ENCODE measurements at regions not wholly inside any gene's neighbourhood (a gene's known extent, or its start where the extent isn't known, plus 50 kb on each side); places are given as distances from the start of the nearest gene placed in this dataset.

- H3K27ac ChIP-seq: no peak overlapping the region
- H3K9me3 ChIP-seq: no peaks in the 10 kb centered on the region
- no peaks in the 10 kb centered on the region for H3K36me3 ChIP-seq
- TF ChIP-seq CTCF (IDR thresholded peaks at IDR 0.05): no peak
- H3K4me1 ChIP-seq: no peaks in the 10 kb centered on the region
- H3K27me3 ChIP-seq: no peaks in the 10 kb centered on the region
- DNase-seq (ENCODE audit: low spot score): no peak
- H3K4me3 ChIP-seq: no peak overlapping the region
Measured at GRCh38 chr12:98228683-98229539, 286.5 kb upstream of the TMPO start.

GRCh38 chr12:98229540-98229924 is 285.9 kb upstream of the TMPO start:
- no peak overlapping the region for H3K27ac ChIP-seq
- no peaks in the 10 kb centered on the region for H3K36me3 ChIP-seq
- no peak for TF ChIP-seq CTCF (IDR thresholded peaks at IDR 0.05)
- DNase-seq (ENCODE audit: low spot score): no peak
- no peaks in the 10 kb centered on the region for H3K27me3 ChIP-seq
- no peaks in the 10 kb centered on the region for H3K9me3 ChIP-seq
- no peaks in the 10 kb centered on the region for H3K4me1 ChIP-seq
- no peak overlapping the region for H3K4me3 ChIP-seq

- Histone ChIP-seq H3K4me1 (no peaks in the 10 kb centered on the region), H3K9me3 (peaks cover 0 to 5% of the 10 kb centered on the region in 2 donors), H3K4me3 (no peak overlapping the region), H3K27me3 (no peaks in the 10 kb centered on the region), H3K36me3 (no peaks in the 10 kb centered on the region), H3K27ac (no peak overlapping the region)
- DNase-seq (ENCODE audit: low spot score): no peak
- no peak for TF ChIP-seq CTCF (IDR thresholded peaks at IDR 0.05)
Measured at GRCh38 chr12:98232753-98233390, 282.5 kb upstream of the TMPO start.

GRCh38 chr12:98235301-98235700 is 280.1 kb upstream of the TMPO start:
- H3K27me3 ChIP-seq: no peaks in the 10 kb centered on the region
- peaks cover 0 to 5% of the 10 kb centered on the region in 2 donors for H3K9me3 ChIP-seq
- DNase-seq (ENCODE audit: low spot score): no peak
- H3K4me1 ChIP-seq: no peaks in the 10 kb centered on the region
- no peak for TF ChIP-seq CTCF (IDR thresholded peaks at IDR 0.05)
- H3K27ac ChIP-seq: no peak overlapping the region
- H3K36me3 ChIP-seq: no peaks in the 10 kb centered on the region
- H3K4me3 ChIP-seq: no peak overlapping the region

GRCh38 chr12:98238515-98239130 is 276.8 kb upstream of the TMPO start:
- no peak for DNase-seq (ENCODE audit: low spot score)
- TF ChIP-seq CTCF (IDR thresholded peaks at IDR 0.05): no peak
- no peak overlapping the region for H3K27ac ChIP-seq
- H3K27me3 ChIP-seq: no peaks in the 10 kb centered on the region
- no peaks in the 10 kb centered on the region for H3K4me1 ChIP-seq
- no peaks in the 10 kb centered on the region for H3K36me3 ChIP-seq
- H3K9me3 ChIP-seq: peaks cover 0 to 5% of the 10 kb centered on the region in 2 donors
- H3K4me3 ChIP-seq: no peak overlapping the region

Data from right atrium auricular region (tissue), 2 donors.